Fibroblast of upper back skin (primary cell): ENCODE measurements at regions not wholly inside any gene's neighbourhood (a gene's known extent, or its start where the extent isn't known, plus 50 kb on each side); places are given as distances from the start of the nearest gene placed in this dataset.
A peak's percentile ranks its signal among the peaks of the same experiment; 100 is the strongest.
"Not testable (repeated sequence)": the region's sequence is repeated elsewhere in the genome, so short reads cannot be mapped to it uniquely, and the experiment has no call there.

Source experiments
- DNase-seq: peaks from one replicate; pipeline ENCODE4 v3.0.0-alpha.2; 2013

GRCh38 chr2:139538332-139539020 lies 758.3 kb upstream of the NXPH2 start:
- not testable (repeated sequence) for DNase-seq

- no peak for DNase-seq
These were observed 748.9 kb upstream of the NXPH2 start for GRCh38 chr2:139529080-139529479.

DNA sequence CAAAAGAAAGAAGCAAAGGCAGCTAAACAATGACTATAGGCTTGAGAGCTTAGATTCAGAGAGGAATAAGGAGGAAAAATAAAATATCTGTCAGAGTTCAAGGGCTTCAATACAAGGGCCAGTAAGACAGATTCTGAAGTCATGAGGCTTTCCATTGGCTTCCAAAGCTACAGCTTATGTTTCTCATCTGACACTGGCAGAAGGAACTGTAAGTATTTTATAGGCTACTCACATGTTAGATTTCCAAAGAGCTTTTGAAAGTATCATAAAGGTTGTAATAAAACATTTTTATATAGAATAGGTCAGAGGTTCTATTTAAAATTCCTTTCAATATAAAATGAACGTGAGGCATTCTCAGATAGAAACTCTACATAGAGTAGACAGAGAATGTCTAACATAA lies 746.6 kb upstream of the NXPH2 start:
- no peak for DNase-seq

DNA sequence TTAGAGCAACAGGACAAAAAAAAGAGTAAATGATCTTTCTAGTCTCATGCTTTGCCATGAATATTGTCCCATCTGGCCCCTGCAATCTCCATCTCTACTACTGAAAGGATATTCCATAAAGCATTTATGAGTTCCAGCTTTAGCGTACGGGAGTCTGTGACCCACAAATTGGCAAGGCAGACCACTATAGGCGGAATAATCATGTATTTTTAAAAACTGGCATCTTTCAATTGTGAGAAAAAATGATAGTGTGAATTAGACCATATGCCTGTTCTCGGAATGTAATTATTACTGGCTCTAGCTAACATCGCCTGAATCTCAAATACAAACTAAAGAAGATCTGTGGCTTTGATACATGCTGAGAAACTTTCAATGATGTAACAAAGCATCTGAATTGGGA lies 738.1 kb upstream of the NXPH2 start:
- no peak for DNase-seq

DNA sequence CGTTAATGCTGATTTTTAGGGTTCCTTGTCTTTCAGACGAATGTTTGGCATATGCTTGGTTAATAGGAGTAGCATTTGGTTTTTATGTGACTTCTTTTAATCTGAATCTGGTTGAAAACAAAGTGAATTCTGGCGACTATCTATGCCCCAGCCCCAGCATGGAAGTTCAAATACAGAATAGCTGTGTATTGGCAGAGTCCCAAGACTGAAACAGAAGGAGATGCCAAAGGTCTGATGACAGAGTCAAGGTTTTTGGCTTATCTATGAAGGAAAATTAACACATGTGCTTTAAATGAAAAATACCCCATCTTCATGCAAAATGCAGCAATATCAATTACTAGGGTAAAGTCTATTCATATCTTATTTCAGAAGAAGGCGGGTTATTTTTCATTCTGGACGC lies 734.8 kb upstream of the NXPH2 start:
- DNase-seq = no peak

DNA sequence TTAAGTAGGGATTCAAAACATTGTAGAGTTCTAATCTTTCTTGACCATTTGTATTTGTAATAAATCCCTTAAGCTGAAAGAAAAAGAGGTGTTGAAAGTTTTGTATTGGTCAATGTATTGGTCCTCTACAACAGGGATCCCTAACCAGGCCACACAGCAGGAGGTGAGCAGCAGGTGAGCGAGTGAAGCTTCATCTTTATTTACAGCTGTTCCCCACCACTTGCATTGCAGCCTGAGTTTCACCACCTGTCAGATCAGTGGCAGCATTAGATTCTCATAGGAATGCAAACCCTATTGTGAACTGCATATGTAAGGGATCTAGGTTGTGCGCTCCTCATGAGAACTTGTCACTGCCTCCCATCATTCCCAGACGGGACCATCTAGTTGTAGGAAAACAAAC lies 715.7 kb upstream of the NXPH2 start:
- DNase-seq = no peak

DNA sequence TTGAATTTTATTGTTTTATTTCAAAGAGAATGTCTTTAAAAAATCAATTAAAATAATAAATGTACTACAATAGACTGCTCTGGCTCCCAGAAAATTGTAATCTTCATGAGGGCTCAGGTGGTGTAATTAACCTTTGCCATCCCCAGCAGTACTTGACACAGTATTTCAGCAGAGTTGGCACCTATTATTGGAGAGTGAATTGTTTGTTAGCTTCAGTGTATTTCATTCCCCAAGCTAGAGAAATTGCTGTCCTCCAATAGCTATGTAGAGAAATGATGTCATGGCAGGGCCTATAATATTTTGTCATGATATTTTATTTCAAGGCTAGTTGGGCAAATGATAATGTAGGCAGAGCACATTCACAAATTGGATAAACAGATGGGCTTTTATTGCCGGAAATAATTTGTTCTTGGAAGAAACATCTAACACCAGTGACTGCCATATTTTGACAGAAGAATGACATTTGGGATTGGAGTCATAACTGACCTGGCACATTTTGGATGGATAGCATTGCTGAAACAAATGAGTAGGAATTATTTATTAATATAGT lies 712.0 kb upstream of the NXPH2 start:
- DNase-seq = no peak

DNA sequence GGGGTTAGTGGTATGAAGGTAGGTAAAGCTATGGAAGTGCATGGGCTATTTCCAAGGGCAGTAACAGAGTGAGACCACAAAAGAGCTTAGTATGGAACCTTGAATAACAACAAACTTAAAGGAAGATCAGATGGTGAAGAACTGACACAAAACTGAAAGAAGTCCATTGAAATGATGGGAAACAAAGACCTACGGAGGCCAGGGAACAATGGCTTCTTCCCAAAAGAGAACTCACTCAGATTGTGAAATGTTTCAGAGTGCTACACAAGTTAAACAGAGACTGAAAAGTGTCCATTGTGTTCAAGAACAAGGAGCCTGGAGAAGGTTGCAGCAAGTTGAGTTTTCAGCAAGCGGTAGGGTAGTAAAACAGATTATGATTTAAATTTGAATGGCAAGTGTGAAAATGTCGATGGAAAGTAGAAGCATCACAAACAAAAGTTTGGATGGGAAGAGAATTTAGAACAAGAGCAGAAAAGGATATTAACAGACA lies 700.0 kb upstream of the NXPH2 start:
- DNase-seq = no peak

GRCh38 chr2:139478165-139478914 lies 698.1 kb upstream of the NXPH2 start:
- peak; percentile 3 for DNase-seq

- DNase-seq = no peak
These were observed 697.4 kb upstream of the NXPH2 start for GRCh38 chr2:139477618-139478017.

DNA sequence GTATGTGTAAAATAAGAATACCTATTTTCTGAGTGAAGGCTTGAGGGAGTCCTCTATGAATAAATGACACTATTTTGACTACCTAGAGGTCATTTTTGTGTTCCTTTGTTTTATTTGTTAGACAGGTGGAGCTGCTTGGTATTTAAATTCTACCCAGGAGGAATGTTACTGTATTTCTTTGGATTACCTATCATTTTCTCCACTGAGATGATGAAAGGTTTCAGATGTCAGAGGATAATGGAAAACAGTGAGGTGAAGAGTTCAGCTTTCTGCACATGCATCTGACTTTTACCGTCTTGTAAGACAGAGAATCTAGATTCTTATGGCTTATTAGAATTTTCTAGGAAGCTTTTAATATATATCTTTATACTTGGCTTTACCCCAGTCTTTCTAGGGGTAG lies 689.8 kb upstream of the NXPH2 start:
- DNase-seq = no peak

GRCh38 chr2:139465789-139466188 lies 685.6 kb upstream of the NXPH2 start:
- DNase-seq = no peak

DNA sequence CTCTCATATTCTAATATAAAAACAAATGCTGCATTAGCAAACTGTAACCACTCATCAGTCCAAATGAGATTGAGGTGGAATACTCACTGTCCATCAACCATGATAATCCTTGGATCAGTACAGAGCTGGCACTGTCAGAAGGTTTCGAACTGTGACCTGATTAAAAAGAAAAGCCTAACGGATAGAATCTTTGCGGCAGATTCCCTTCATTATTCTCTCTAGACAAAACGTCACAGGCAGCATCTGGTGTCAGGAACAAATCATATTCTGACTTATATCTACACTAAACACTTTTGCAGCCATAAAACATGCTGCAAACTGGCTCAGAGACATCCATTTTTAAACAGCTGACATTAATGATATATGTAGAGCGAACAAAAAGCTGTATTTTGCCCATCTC lies 677.7 kb upstream of the NXPH2 start:
- no peak for DNase-seq

DNA sequence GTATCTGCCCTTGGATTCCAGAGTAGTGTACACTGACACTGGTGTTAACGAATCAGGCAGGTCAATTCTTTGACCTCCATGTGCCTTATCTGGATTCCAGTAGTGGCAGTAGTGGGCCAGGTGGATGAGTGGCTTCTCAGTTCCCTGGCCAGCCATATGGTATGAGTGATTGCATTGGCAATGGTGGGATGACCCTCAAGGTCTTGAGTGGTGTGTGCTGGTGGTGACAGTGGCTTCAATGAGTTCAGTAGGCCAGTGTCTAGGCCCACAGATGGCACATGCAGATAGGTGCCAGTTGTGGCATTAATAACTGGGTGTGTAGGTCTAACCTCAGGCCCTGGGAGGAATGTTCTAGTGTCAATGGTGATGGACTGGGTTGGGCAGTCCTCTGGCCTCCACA lies 674.1 kb upstream of the NXPH2 start:
- DNase-seq = no peak

- no peak for DNase-seq
These were observed 658.9 kb upstream of the NXPH2 start for GRCh38 chr2:139439100-139439499.

- no peak for DNase-seq
These were observed 658.3 kb upstream of the NXPH2 start for GRCh38 chr2:139438478-139438877.

GRCh38 chr2:139427164-139427563 lies 647.0 kb upstream of the NXPH2 start:
- no peak for DNase-seq

DNA sequence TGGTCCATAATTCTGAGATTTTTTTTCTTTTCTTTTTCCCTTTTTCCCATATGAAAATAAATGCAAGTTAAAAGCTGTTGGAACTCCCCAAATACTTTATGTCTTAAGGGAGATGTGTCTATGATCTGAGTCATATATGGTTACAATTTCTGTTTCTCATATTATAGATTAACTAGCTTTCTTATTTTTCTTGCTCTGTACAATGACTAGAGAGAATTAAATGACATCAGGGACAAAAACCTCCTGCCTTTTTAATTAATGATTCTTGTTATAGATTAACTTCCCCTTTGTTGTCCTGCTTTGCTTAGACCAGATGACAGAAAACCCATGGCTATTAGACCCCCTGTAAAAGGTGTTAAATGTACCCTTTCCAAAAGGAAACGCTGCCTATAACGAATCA lies 643.9 kb upstream of the NXPH2 start:
- no peak for DNase-seq

- no peak for DNase-seq
These were observed 631.0 kb upstream of the NXPH2 start for GRCh38 chr2:139411236-139411635.

DNA sequence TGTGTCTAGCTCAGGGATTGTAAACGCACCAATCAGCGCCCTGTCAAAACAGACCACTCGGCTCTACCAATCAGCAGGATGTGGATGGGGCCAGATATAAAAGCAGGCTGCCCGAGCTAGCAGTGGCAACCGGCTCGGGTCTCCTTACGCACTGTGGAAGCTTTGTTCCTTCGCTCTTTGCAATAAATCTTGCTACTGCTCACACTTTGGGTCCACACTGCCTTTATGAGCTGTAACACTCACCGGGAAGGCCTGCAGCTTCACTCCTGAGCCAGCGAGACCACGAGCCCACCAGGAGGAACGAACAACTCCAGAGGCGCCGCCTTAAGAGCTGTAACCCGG lies 630.6 kb upstream of the NXPH2 start:
- DNase-seq = not testable (repeated sequence)

DNA sequence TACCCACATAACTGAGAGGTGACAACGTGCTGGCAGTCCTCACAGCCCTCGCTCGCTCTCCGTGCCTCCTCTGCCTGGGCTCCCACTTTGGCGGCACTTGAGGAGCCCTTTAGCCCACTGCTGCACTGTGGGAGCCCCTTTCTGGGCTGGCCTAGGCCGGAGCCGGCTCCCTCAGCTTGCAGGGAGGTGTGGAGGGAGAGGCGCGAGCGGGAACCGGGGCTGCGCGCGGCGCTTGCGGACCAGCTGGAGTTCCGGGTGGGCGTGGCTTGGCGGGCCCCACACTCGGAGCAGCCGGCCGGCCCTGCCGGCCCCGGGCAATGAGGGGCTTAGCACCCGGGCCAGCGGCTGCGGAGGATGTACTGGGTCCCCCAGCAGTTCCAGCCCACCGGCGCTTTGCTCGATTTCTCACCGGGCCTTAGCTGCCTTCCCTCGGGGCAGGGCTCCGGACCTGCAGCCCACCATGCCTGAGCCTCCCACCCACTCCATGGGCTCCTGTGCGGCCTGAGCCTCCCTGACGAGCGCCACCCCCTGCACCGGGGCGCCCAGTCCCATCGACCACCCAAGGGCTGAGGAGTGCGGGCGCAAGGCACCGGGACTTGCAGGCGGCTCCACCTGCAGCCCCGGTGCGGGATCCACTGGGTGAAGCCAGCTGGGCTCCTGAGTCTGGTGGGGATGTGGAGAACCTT lies 630.1 kb upstream of the NXPH2 start:
- not testable (repeated sequence) for DNase-seq

GRCh38 chr2:139409212-139409611 lies 629.0 kb upstream of the NXPH2 start:
- no peak for DNase-seq

DNA sequence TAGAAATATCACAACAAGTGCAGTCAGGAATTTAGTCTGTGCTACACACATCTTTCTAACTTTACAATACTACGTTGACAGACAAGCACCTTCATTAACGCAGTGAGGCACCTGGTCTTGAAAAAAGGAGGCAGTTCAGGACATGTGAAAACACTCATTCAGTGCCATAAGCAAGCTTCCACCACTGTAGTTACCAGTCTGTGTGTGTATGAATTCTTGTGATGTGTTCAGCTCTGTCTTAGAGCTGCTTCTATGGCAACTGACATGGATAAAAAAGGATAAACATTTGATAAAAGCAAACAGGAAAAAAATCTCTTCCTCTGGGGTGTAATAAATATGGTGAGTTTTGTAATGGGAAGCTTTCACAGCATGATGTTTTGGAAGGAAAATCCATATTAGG lies 623.8 kb upstream of the NXPH2 start:
- no peak for DNase-seq

DNA sequence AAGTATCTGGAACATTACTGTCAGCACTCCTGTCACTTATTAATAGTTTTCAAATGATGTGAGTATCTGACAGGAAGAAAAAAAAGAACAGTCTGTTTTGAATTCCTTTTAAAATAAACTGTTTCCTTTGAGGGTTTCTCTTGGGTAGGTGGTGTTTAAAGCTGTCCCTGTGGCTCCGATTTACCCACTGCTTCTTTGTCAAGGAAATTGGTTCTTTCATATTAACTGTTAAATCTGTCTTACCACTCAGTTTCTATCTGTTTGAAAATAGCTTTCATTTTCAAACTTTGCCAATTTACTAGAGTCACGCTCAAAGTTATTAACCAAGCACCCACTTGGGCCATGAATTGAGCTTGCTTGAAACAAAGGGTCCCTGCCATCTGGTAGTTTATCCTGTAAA lies 614.6 kb upstream of the NXPH2 start:
- no peak for DNase-seq
